Muscle layer of duodenum (tissue), 2 donors: ENCODE measurements at regions not wholly inside any gene's neighbourhood (a gene's known extent, or its start where the extent isn't known, plus 50 kb on each side); places are given as distances from the start of the nearest gene placed in this dataset.

Experiments
- H3K27ac ChIP-seq: one replicate; pipeline ENCODE4 v1.7.0; 2013; ENCODE audit warnings: mild to moderate bottlenecking, low read length
- H3K27me3 ChIP-seq: one replicate; pipeline ENCODE4 v1.7.0; 2013; ENCODE audit warnings: low read depth, mild to moderate bottlenecking, control low read depth, low read length
- H3K36me3 ChIP-seq, 2 donors: one replicate each; pipeline ENCODE4 v1.7.0; 2013; ENCODE audit warnings: low read length in 2 of 2, control low read depth in 1 of 2, mild to moderate bottlenecking in 1 of 2; ENCODE audit not compliant: insufficient read depth in 2 of 2, control insufficient read depth in 1 of 2
- H3K4me1 ChIP-seq, 2 donors: one replicate each; pipeline ENCODE4 v1.7.0; 2013; ENCODE audit warnings: low read length in 2 of 2, mild to moderate bottlenecking in 2 of 2, control low read depth in 1 of 2, moderate library complexity in 1 of 2; ENCODE audit not compliant: insufficient read depth in 2 of 2, control insufficient read depth in 1 of 2
- H3K4me3 ChIP-seq, 2 donors: one replicate each; pipeline ENCODE4 v1.7.0; 2013; ENCODE audit warnings: low read length in 2 of 2, low read depth in 1 of 2, mild to moderate bottlenecking in 1 of 2
- H3K9me3 ChIP-seq, 2 donors: one replicate each; pipeline ENCODE4 v1.7.0; 2013; ENCODE audit warnings: low read length in 2 of 2, control low read depth in 1 of 2, mild to moderate bottlenecking in 1 of 2; ENCODE audit not compliant: control insufficient read depth in 1 of 2
- donor health status: healthy.

DNA sequence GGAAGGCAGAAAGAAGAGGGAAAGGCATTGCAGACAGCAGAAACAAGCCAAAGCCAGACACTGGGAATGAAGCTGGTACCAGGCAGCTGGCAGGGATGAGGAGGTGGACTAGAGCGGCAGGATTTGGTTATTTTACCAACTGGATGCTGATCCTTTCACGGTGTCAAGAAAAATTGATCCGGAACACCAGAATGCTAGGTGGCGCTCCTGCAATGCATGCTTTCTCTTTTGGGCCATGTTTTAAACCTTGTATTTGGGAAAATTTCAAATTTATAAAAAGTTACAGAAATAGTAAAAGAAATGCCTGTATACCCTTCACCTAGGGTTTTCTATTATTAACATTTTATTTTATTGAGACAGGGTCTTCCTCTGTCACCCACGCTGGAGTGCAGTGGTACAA, 224.7 kb downstream of the SOX9 start:
- H3K9me3 ChIP-seq, result no peaks in the 10 kb centered on the region
- no peak overlapping the region for H3K4me3 ChIP-seq
- H3K27ac ChIP-seq, result no peak overlapping the region
- no peaks in the 10 kb centered on the region for H3K36me3 ChIP-seq
- H3K27me3 ChIP-seq, result no peaks in the 10 kb centered on the region
- no peaks in the 10 kb centered on the region for H3K4me1 ChIP-seq

DNA sequence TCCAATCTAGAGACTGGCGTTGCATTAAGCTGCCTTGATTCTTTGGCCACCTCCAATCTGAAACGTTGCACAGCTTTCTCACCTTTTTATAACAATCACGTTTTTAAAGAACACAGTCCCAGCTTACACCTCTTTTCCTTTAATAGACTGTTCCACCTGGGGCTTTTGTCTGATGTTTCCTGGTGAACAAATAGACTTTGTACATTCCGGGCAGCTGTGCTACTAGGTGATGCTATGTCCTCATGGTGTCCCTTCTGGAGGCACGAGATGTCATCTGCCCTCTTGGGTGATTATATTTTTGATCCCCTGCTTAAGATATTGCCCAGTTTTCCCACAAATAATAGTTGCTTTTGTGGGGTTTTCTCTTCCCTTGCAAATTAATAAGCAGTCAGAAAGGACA, 225.5 kb downstream of the SOX9 start:
- no peaks in the 10 kb centered on the region for H3K27me3 ChIP-seq
- no peak overlapping the region for H3K4me3 ChIP-seq
- no peaks in the 10 kb centered on the region for H3K9me3 ChIP-seq
- no peaks in the 10 kb centered on the region for H3K36me3 ChIP-seq
- H3K4me1 ChIP-seq, result no peaks in the 10 kb centered on the region
- no peak overlapping the region for H3K27ac ChIP-seq

DNA sequence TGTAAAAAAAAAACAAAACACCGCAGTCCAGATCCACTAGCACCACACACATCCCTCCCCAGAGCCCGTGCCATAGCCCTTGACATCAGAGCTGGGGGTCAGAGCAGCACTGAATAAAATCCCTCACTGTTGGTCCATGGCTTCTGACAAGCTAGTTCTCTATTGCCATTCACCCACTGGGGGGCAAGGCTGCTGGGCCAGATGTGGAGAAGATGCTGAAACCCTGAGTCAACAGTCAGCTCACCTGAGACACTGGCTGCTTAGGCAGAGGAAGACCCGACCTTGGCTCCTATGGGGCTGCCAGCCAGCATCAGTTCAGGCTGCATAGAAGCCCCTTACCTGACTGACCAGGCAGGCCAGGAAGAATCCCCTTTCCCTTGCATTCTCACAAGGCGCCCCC, 228.2 kb downstream of the SOX9 start:
- no peaks in the 10 kb centered on the region for H3K27me3 ChIP-seq
- no peak overlapping the region for H3K27ac ChIP-seq
- H3K36me3 ChIP-seq, result no peaks in the 10 kb centered on the region
- H3K4me3 ChIP-seq, result no peak overlapping the region
- H3K9me3 ChIP-seq, result no peaks in the 10 kb centered on the region
- no peaks in the 10 kb centered on the region for H3K4me1 ChIP-seq

DNA sequence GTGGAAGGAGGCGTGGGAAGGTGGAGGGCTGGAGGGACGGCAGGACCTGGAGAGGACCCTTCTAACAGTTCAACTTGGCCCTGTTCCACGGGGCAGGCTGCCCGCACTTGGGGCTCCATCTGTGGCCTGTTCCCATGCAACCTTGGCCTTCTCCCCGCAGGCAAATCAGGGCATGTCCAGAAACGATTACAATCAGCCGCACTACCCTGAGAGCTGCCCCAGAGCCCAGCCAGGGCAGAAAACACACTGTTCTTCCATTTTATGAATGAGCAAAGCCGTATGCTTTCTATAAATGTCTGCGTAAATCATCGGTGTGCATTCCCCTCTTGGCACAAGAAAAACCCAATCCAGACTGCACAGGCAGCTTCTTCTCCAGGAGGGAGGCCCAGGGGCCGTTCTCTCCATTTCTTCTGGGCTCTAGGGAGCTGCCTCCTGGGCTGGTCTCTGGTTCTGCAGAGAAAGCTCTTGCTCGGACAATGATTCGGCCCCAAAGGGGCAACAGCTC, 228.7 kb downstream of the SOX9 start:
- Histone ChIP-seq H3K27me3 (no peaks in the 10 kb centered on the region), H3K4me1 (no peaks in the 10 kb centered on the region), H3K36me3 (no peaks in the 10 kb centered on the region), H3K27ac (no peak overlapping the region), H3K4me3 (no peak overlapping the region), H3K9me3 (no peaks in the 10 kb centered on the region)

DNA sequence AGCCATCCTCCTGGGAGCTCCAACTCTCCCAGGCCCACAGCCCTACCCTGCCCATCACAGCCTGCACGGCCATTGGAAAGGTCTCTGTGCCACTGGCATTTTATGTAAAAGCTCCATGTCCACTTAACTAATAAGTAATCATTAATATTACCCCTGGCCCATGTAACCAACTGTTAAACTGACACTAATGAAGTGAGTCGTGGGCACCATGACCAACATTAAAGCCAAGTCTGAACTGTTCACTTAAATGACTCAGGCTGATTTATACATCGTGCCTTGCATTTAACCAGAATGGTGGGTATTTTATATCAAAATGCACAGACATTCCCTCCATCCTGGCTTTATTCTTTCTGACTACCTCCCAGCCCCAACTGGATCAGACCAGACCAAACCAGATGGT, 229.3 kb downstream of the SOX9 start:
- Histone ChIP-seq H3K27me3 (no peaks in the 10 kb centered on the region), H3K4me3 (no peak overlapping the region), H3K4me1 (no peaks in the 10 kb centered on the region), H3K36me3 (no peaks in the 10 kb centered on the region), H3K27ac (no peak overlapping the region), H3K9me3 (no peaks in the 10 kb centered on the region)

DNA sequence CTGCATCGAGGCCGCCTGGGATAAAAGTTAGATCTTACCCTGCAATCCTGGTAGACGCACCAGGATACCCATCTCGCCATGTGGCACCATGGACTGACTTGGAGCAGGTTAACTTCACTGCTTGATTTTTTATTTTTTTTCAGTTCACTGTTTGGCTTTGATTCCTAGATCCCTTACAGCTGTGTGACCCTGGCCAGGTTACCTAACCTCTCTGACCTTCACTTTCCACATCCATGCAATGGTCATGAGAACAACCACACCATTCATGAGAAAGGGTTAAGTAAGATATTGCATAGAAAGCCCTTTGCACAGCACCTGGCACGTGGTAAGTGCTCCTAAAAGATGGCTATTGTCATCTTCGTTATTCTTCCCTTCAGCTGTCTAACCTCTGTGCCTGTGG, 230.5 kb downstream of the SOX9 start:
- no peaks in the 10 kb centered on the region for H3K36me3 ChIP-seq
- H3K4me3 ChIP-seq, result no peak overlapping the region
- H3K9me3 ChIP-seq, result no peaks in the 10 kb centered on the region
- no peaks in the 10 kb centered on the region for H3K27me3 ChIP-seq
- no peaks in the 10 kb centered on the region for H3K4me1 ChIP-seq
- no peak overlapping the region for H3K27ac ChIP-seq

DNA sequence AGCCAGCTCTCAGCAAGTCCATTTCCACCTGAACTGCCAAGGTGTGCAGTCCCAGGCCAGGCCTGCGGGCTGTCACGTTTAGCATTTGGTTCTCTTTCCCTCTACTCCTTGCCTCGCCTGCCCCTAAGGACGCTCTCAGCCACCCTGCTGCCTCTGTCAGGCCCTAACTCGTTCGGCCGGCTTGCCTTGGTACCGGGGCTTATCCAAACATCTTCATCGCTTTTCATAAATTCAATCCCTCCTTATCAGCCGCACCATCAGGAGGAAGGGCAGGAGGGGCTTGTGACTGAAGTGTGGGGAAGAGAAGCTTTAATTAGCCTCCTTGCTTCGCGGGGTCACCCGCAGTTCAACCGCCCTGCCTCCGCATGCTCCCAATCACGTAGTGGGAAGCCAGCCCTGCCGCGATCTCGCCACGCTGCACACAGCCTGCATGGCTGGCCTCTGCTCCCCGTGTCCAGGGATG, 231.1 kb downstream of the SOX9 start:
- H3K36me3 ChIP-seq, result no peaks in the 10 kb centered on the region
- H3K27me3 ChIP-seq, result no peaks in the 10 kb centered on the region
- no peaks in the 10 kb centered on the region for H3K9me3 ChIP-seq
- H3K4me1 ChIP-seq, result no peaks in the 10 kb centered on the region
- no peak overlapping the region for H3K4me3 ChIP-seq
- H3K27ac ChIP-seq, result no peak overlapping the region

DNA sequence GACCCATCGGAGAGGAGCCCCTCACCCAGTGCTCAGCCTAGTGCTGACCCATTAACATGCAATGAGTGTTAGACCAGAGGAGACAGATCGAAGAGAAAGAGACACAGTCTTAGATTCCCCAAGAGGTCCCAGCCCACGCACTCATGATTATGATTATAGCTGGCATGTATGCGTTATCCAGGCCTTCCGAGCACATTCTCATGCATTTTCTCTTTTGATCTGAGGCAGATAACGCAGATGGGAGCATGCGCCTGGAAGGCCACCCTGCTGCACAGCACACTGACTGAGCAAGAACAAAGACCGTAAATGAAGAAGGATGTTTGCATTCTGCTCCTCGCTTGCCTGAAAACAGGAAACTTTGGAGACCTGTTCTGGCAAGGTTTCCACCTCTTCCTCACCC, 232.7 kb downstream of the SOX9 start:
- Histone ChIP-seq H3K4me1 (no peaks in the 10 kb centered on the region), H3K27me3 (no peaks in the 10 kb centered on the region), H3K27ac (no peak overlapping the region), H3K9me3 (no peaks in the 10 kb centered on the region), H3K4me3 (no peak overlapping the region), H3K36me3 (no peaks in the 10 kb centered on the region)

DNA sequence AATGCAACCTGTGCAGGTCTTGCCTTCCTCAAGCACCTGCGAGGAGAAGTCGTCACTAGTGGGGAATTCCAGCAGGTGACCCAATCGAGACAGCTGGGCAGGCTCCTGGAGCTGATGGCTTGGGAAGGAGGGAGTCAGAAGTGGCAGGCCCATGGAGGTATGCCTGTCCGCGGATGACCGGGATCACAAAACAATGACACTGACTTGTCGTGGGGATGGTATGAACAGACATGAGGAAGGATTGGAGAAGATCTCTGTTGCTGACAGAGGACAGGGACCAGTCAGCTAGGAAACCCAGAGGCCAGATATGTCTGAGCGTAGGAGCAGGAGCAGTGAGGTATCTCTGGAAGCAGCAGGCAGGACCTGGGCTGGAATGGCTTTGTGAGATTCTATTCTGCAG, 233.3 kb downstream of the SOX9 start:
- no peak overlapping the region for H3K27ac ChIP-seq
- H3K27me3 ChIP-seq, result no peaks in the 10 kb centered on the region
- no peaks in the 10 kb centered on the region for H3K4me1 ChIP-seq
- H3K9me3 ChIP-seq, result no peaks in the 10 kb centered on the region
- H3K4me3 ChIP-seq, result no peak overlapping the region
- H3K36me3 ChIP-seq, result no peaks in the 10 kb centered on the region

DNA sequence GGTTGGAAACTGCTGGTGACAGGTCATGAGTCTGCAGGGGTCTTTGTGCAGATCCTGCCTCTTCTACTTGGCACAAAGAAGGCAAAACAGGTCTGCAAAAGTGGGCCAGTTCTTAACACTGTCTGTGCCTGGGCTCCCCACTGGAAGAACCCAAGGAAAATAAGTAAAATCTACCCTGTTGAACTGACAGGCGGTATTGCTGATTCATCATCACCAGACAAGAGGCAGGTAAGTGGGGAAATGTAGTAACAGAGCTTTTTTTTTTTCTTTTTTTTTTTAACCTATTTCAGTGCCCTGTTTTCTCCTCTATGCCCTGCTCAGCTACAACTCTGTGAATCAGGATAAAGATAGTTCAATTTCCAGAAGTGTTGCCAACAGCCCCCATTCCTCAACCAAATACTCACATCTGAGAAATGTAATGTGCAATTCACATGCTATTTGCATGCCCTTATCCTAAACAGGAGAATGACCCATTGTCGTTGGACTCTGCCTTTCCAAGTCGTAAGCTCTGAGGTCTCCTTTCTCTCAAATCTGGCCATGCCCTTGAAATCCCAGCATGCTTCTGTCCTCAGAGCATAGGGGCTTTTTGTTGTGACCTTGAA, 237.0 kb downstream of the SOX9 start:
- Histone ChIP-seq H3K9me3 (no peaks in the 10 kb centered on the region), H3K27ac (no peak overlapping the region), H3K27me3 (no peaks in the 10 kb centered on the region), H3K36me3 (no peaks in the 10 kb centered on the region), H3K4me3 (no peak overlapping the region), H3K4me1 (no peaks in the 10 kb centered on the region)

DNA sequence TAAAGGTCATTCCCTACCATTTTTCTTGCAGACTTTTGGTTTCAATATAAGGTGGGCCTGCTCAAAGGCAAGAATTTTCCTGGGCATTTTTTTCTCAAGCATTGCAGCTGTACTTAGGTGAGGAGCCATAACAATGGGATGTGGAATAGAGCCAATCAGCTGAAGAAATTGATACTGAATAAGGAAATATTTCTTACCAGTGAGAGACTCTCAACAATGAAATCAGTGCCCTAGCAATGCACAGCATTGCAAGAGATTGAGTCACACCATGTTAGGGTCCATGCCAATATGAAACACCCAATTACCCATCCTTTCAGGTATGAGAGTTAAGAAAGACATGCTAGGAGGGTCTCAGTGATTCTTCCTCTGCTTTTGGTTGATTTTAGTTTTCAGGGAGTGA, 237.6 kb downstream of the SOX9 start:
- H3K36me3 ChIP-seq, result no peaks in the 10 kb centered on the region
- no peak overlapping the region for H3K4me3 ChIP-seq
- H3K9me3 ChIP-seq, result no peaks in the 10 kb centered on the region
- no peaks in the 10 kb centered on the region for H3K4me1 ChIP-seq
- no peak overlapping the region for H3K27ac ChIP-seq
- H3K27me3 ChIP-seq, result no peaks in the 10 kb centered on the region

DNA sequence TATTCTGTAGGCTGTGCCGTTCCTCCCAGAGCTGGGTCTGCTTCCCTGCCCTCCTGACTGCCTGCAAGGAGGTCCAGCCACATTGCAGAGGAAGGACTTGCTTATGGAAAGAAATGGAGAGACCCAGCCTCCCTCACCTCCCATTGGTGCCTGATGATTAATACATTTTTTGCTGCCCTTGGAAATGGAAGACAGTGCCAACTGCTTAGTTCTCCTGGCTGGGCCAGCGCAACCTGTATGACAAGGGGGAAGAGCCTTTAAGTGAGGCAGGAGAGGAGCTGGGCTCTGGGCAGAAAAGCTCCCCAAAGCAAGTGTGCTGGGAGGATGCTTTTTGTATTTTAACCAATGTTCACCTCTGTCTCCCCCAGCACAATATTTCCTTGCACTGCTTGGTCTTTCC, 238.5 kb downstream of the SOX9 start:
- Histone ChIP-seq H3K4me1 (no peaks in the 10 kb centered on the region), H3K27me3 (no peaks in the 10 kb centered on the region), H3K27ac (no peak overlapping the region), H3K9me3 (no peaks in the 10 kb centered on the region), H3K36me3 (no peaks in the 10 kb centered on the region), H3K4me3 (no peak overlapping the region)
